Stomach (tissue), 8 donors: ENCODE measurements at regions not wholly inside any gene's neighbourhood (a gene's known extent, or its start where the extent isn't known, plus 50 kb on each side); places are given as distances from the start of the nearest gene placed in this dataset.
A peak's percentile ranks its signal among the peaks of the same experiment; 100 is the strongest.
"Not testable (repeated sequence)": the region's sequence is repeated elsewhere in the genome, so short reads cannot be mapped to it uniquely, and the experiment has no call there.

ENCODE experiments used
- DNase-seq, 2 donors: peaks; one replicate each; pipeline versions ENCODE4 v3.0.0 to v3.0.0-alpha.2; 2013 to 2019
- H3K27ac ChIP-seq, 5 donors: fragments of 200-600 bp in 4 of 5; sonication (generic) in 4 of 5; one replicate each; pipeline ENCODE4 v1.5.1; 2013 to 2019; ENCODE audit warnings: mild to moderate bottlenecking in 1 of 5, moderate library complexity in 1 of 5
- H3K27me3 ChIP-seq, 3 donors: fragments of 200-600 bp; sonication (generic); one replicate each; pipeline ENCODE4 v1.5.1; 2017 to 2019; ENCODE audit warnings: mixed run types in 1 of 3
- H3K36me3 ChIP-seq, 4 donors: fragments of 200-600 bp; sonication (generic); 1 replicate in 3 of 4; 2 replicates in 1 of 4; pipeline ENCODE4 v1.5.1; 2016 to 2019
- H3K4me1 ChIP-seq, 4 donors: fragments of 200-600 bp; sonication (generic); one replicate each; pipeline ENCODE4 v1.5.1; 2016 to 2019
- H3K4me3 ChIP-seq, 4 donors: fragments of 200-600 bp; sonication (generic) in 3 of 4; one replicate each; pipeline ENCODE4 v1.5.1; 2016 to 2019; ENCODE audit warnings: mild to moderate bottlenecking in 1 of 4
- H3K9me3 ChIP-seq, 4 donors: fragments of 200-600 bp; sonication (generic); one replicate each; pipeline ENCODE4 v1.5.1; 2016 to 2019
- CTCF ChIP-seq, 7 experiments: fragments of 450-650 bp in 4 of 7; fragments of 200-600 bp in 3 of 7; sonication (generic) in 3 of 7; IDR thresholded peaks; one replicate each; pipeline ENCODE4 v1.5.1; 2016 to 2019; ENCODE audit warnings: antibody characterized with exemption in 7 of 7, control low read depth in 2 of 7, mild to moderate bottlenecking in 1 of 7
- EP300 ChIP-seq: sonication (generic); formaldehyde crosslinking; IDR thresholded peaks from one replicate; pipeline ENCODE4 v1.6.1; 2017; ENCODE audit warnings: antibody characterized with exemption
- POLR2A ChIP-seq, 4 donors: fragments of 450-650 bp; IDR thresholded peaks; one replicate each; pipeline ENCODE4 v1.6.1; 2016; ENCODE audit warnings: antibody characterized with exemption in 4 of 4, control low read depth in 2 of 4, mild to moderate bottlenecking in 1 of 4, moderate library complexity in 1 of 4
- POLR2AphosphoS5 ChIP-seq, 3 donors: sonication (generic); formaldehyde crosslinking; IDR thresholded peaks; one replicate each; pipeline ENCODE4 v1.6.1; 2016; ENCODE audit warnings: antibody characterized with exemption in 3 of 3
- WGBS, 5 donors: extraction: QIAGEN DNeasy Blood & Tissue Kit in 3 of 5; methylation state at CpG; one replicate each; pipeline versions ENCODE4 v1.1.5 to v1.1.7; 2013 to 2018; 5-methylcytosine and 5-hydroxymethylcytosine counted together
- intact Hi-C: fragments of 100-400 bp; cut with DNase I; formaldehyde crosslinking; loops from one replicate; pipeline ENCODE4 v1.15.1; 2023; ENCODE audit warnings: low total_unique reads
- donor health status: healthy with polysubstance abuse.
- donor health status: Bipolar disorder and iron deficiency.
- donor health status: healthy.

DNA sequence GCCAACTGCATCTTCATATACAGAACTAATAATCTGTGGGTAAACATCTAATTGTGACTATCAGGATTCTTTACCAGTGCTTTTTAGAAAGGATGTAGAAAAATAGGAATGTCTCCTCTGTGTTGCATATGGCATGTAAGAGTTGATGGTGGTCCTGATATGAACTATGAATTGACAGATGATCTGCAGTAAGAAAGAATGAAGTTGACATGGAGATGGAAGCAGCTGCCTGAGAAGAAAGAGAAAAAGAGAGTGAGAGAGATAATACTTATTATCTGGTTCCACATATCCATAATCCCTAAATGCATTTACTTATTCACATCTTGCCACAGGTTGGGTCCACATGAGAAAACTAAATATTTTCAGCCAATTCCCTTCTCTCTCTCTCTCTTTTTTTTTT, 1022.9 kb downstream of the SLC6A15 start:
- H3K4me1 ChIP-seq: no peaks in the 10 kb centered on the region
- H3K9me3 ChIP-seq: no peaks in the 10 kb centered on the region
- H3K36me3 ChIP-seq: no peaks in the 10 kb centered on the region
- TF ChIP-seq POLR2A (IDR thresholded peaks at IDR 0.05): no peak
- TF ChIP-seq EP300: no peak
- H3K4me3 ChIP-seq: no peak overlapping the region
- intact Hi-C loops: no loop called here
- H3K27ac ChIP-seq: no peak overlapping the region
- no peak for DNase-seq
- no peaks in the 10 kb centered on the region for H3K27me3 ChIP-seq

DNA sequence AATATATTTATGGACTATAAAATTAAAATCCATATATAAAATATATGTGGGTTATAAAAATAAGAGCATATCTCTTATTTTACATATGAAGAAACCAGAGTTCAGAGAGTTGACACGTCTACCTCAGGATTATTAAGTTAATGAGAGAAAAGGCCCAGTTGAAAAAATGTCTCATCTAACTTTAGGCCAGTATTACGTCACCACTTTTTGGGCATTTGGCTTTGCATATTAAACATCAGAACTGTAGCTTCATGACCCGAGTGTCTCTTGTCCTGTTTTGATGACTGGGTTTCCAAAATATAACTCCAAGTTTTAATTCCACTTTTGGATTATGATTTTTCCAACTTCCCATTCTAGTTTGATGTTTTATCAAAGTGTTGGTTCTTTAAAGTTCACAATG, 1026.1 kb downstream of the SLC6A15 start:
- H3K4me1 ChIP-seq: no peaks in the 10 kb centered on the region

DNA sequence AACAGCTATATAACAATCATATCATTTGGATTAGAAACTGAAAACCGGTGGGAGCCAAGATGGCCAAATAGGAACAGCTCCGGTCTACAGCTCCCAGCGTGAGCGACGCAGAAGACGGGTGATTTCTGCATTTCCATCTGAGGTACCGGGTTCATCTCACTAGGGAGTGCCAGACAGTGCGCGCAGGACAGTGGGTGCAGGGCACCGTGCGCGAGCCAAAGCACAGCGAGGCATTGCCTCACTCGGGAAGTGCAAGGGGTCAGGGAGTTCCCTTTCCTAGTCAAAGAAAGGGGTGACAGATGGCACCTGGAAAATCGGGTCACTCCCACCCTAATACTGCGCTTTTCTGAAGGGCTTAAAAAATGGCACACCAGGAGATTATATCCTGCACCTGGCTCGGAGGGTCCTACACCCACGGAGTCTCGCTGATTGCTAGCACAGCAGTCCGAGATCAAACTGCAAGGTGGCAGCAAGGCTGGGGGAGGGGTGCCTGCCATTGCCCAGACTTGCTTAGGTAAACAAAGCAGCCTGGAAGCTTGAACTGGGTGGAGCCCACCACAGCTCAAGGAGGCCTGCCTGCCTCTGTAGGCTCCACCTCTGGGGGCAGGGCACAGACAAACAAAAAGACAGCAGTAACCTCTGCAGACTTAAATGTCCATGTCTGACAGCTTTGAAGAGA, 1041.5 kb downstream of the SLC6A15 start:
- WGBS, 5 donors: 90 to 95% (median 94%) methylated on average over 13 to 20 of the region's 20 CpGs
- H3K27me3 ChIP-seq, H3K4me1 ChIP-seq, H3K27ac ChIP-seq, H3K9me3 ChIP-seq, H3K36me3 ChIP-seq, DNase-seq, intact Hi-C loops, H3K4me3 ChIP-seq: not testable (repeated sequence)

More for the DNA sequence above, 1026.1 kb downstream of the SLC6A15 start:
- Histone ChIP-seq H3K27me3 (no peaks in the 10 kb centered on the region), H3K4me3 (no peak overlapping the region), H3K36me3 (no peaks in the 10 kb centered on the region), H3K27ac (no peak overlapping the region), H3K9me3 (no peaks in the 10 kb centered on the region)
- intact Hi-C loops: no loop called here
- no peak for TF ChIP-seq CTCF (IDR thresholded peaks at IDR 0.05)
- TF ChIP-seq EP300: no peak
- no peak for TF ChIP-seq POLR2A (IDR thresholded peaks at IDR 0.05)
- no peak for TF ChIP-seq POLR2AphosphoS5 (IDR thresholded peaks at IDR 0.05)
- DNase-seq: no peak
- 72 to 80% (median 79%) methylated on average over 3 of the region's 3 CpGs for WGBS, 5 donors

- WGBS, 5 donors: 61 to 86% (median 74%) methylated on average over 4 of the region's 4 CpGs
- TF ChIP-seq CTCF (IDR thresholded peaks at IDR 0.05): no peak
- no peak for TF ChIP-seq EP300
- no peak for TF ChIP-seq POLR2A (IDR thresholded peaks at IDR 0.05)
- no peak for TF ChIP-seq POLR2AphosphoS5 (IDR thresholded peaks at IDR 0.05)
- Histone ChIP-seq H3K4me1 (no peaks in the 10 kb centered on the region), H3K9me3 (no peaks in the 10 kb centered on the region), H3K27me3 (no peaks in the 10 kb centered on the region), H3K36me3 (no peaks in the 10 kb centered on the region), H3K4me3 (no peak overlapping the region), H3K27ac (no peak overlapping the region)
- intact Hi-C loops: no loop called here
- no peak for DNase-seq
Observed at GRCh38 chr12:83866477-83866876, 1046.1 kb downstream of the SLC6A15 start.

- no peaks in the 10 kb centered on the region for H3K9me3 ChIP-seq
- H3K36me3 ChIP-seq: no peaks in the 10 kb centered on the region
- no peak for TF ChIP-seq POLR2A (IDR thresholded peaks at IDR 0.05)
- TF ChIP-seq EP300: no peak
- TF ChIP-seq POLR2AphosphoS5 (IDR thresholded peaks at IDR 0.05): no peak
- no peak for TF ChIP-seq CTCF (IDR thresholded peaks at IDR 0.05)
- 21 to 37% (median 31%) methylated on average over 1 of the region's 1 CpG for WGBS, 5 donors
- no peaks in the 10 kb centered on the region for H3K27me3 ChIP-seq
- H3K4me1 ChIP-seq: no peaks in the 10 kb centered on the region
- intact Hi-C loops: no loop called here
- peak in 1 of 2 donors; percentile 3 for DNase-seq
- no peak overlapping the region for H3K27ac ChIP-seq
- no peak overlapping the region for H3K4me3 ChIP-seq
Observed at GRCh38 chr12:83865431-83865830, 1047.2 kb downstream of the SLC6A15 start.
